Erythroblast (primary cell): ENCODE measurements at regions not wholly inside any gene's neighbourhood (a gene's known extent, or its start where the extent isn't known, plus 50 kb on each side); places are given as distances from the start of the nearest gene placed in this dataset.

Source experiments
- GATA1 ChIP-seq: IDR thresholded peaks from 2 replicates; pipeline ENCODE4 v1.6.1; 2011; ENCODE audit warnings: low read depth, mild to moderate bottlenecking, control low read depth, low read length, moderate library complexity
- POLR2A ChIP-seq: IDR thresholded peaks from 2 replicates; pipeline ENCODE4 v1.6.1; 2011; ENCODE audit warnings: mild to moderate bottlenecking, low read length

- TF ChIP-seq POLR2A, result no peak
- no peak for TF ChIP-seq GATA1
Measured at GRCh38 chr1:82052563-82052962, 251.8 kb downstream of the ADGRL2 start.
